H1 (cell line): ENCODE measurements at regions not wholly inside any gene's neighbourhood (a gene's known extent, or its start where the extent isn't known, plus 50 kb on each side); places are given as distances from the start of the nearest gene placed in this dataset.

Experiments used
- ATF3 ChIP-seq: IDR thresholded peaks from 2 replicates; pipeline ENCODE4 v1.6.1; 2011; ENCODE audit warnings: low read depth, mild to moderate bottlenecking, low read length; ENCODE audit not compliant: insufficient read depth
- RNF2 ChIP-seq: fragments of 200-900, 300-1000 bp; sonication (generic); IDR thresholded peaks from 2 replicates; pipeline ENCODE4 v1.7.1; 2016; ENCODE audit warnings: borderline replicate concordance, low read depth, mild to moderate bottlenecking, antibody characterized with exemption, low read length; ENCODE audit not compliant: poor library complexity, severe bottlenecking; ENCODE audit errors: missing control alignments
- SP1 ChIP-seq: IDR thresholded peaks from 2 replicates; pipeline ENCODE4 v1.6.1; 2011; ENCODE audit warnings: low read depth, low read length
- TEAD4 ChIP-seq: IDR thresholded peaks from 2 replicates; pipeline ENCODE4 v1.6.1; 2012; ENCODE audit warnings: low read depth, low read length, inconsistent platforms, mixed read lengths

GRCh38 chr2:8043295-8043694, 638.6 kb upstream of the ID2 start (continued):
- no peak for TF ChIP-seq ATF3
- no peak for TF ChIP-seq TEAD4
- no peak for TF ChIP-seq RNF2
- TF ChIP-seq SP1 = no peak
